ENCODE measurements at regions not wholly inside any gene's neighbourhood (a gene's known extent, or its start where the extent isn't known, plus 50 kb on each side); places are given as distances from the start of the nearest gene placed in this dataset.
"Not testable (repeated sequence)": the region's sequence is repeated elsewhere in the genome, so short reads cannot be mapped to it uniquely, and the experiment has no call there.

GRCh38 chr2:208757364-208757763 is 350.8 kb downstream of the PTH2R start:
- intact Hi-C loops (cut with micrococcal nuclease): no loop called here
- Mint-ChIP-seq H3K36me3 (no peaks in the 10 kb centered on the region), H3K4me1 (no peaks in the 10 kb centered on the region)

GRCh38 chr2:208773074-208773473 is 366.5 kb downstream of the PTH2R start:
- WGBS (ENCODE audit: insufficient coverage): no CpG with 5 or more reads among the region's 2 CpGs

More at GRCh38 chr2:208757364-208757763, 350.8 kb downstream of the PTH2R start:
- no peaks in the 10 kb centered on the region for H3K27me3 Mint-ChIP-seq (ENCODE audit: low read depth in 3 of 3)
- no peak overlapping the region for H3K4me3 Mint-ChIP-seq
- WGBS (ENCODE audit: insufficient coverage): 83% methylated on average over 1 of the region's 1 CpG
- Histone ChIP-seq H3K9me3 (replicated peaks in 1 of 2; ENCODE audit: control insufficient read depth in 1 of 2, insufficient read depth in 1 of 2, low read length in 2 of 2) (peaks cover under 1 to 3% of the 10 kb centered on the region in 2 donors), H2AFZ (ENCODE audit: insufficient read depth, low read depth, low read length, poor library complexity, severe bottlenecking) (no peak overlapping the region), H3K4me2 (replicated peaks; ENCODE audit: extremely low read depth, low read length, poor library complexity, severe bottlenecking) (no peak overlapping the region), H3K79me2 (ENCODE audit: insufficient read depth, low read length) (no peaks in the 10 kb centered on the region), H3K27me3 (ENCODE audit: control insufficient read depth in 2 of 2, insufficient read depth in 2 of 2, low read length in 2 of 2) (no peaks in the 10 kb centered on the region), H3K4me3 (replicated peaks in 1 of 3; ENCODE audit: low read depth in 2 of 3, low read length in 3 of 3) (no peak overlapping the region), H4K20me1 (ENCODE audit: insufficient read depth, low read length) (no peaks in the 10 kb centered on the region), H3K4me1 (ENCODE audit: control insufficient read depth in 1 of 2, insufficient read depth in 2 of 2, low read length in 2 of 2) (no peaks in the 10 kb centered on the region), H3K9ac (ENCODE audit: insufficient read depth, low read length, poor library complexity, severe bottlenecking) (no peak overlapping the region), H3K27ac (ENCODE audit: low read depth in 1 of 2, low read length in 2 of 2) (no peak overlapping the region), H3K36me3 (replicated peaks in 1 of 2; ENCODE audit: control insufficient read depth in 1 of 2, insufficient read depth in 2 of 2, low read length in 2 of 2) (no peaks in the 10 kb centered on the region)
- TF ChIP-seq, protein P1, sequence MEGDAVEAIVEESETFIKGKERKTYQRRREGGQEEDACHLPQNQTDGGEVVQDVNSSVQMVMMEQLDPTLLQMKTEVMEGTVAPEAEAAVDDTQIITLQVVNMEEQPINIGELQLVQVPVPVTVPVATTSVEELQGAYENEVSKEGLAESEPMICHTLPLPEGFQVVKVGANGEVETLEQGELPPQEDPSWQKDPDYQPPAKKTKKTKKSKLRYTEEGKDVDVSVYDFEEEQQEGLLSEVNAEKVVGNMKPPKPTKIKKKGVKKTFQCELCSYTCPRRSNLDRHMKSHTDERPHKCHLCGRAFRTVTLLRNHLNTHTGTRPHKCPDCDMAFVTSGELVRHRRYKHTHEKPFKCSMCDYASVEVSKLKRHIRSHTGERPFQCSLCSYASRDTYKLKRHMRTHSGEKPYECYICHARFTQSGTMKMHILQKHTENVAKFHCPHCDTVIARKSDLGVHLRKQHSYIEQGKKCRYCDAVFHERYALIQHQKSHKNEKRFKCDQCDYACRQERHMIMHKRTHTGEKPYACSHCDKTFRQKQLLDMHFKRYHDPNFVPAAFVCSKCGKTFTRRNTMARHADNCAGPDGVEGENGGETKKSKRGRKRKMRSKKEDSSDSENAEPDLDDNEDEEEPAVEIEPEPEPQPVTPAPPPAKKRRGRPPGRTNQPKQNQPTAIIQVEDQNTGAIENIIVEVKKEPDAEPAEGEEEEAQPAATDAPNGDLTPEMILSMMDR (IDR thresholded peaks at IDR 0.05): no peak
- H3K27ac Mint-ChIP-seq: no peak overlapping the region
- no peak for DNase-seq
- H3K9me3 Mint-ChIP-seq: peaks cover 3 to 14% (median 8%) of the 10 kb centered on the region in 7 donors

More at GRCh38 chr2:208773074-208773473, 366.5 kb downstream of the PTH2R start:
- H3K4me3 ChIP-seq (replicated peaks in 1 of 3; ENCODE audit: low read depth in 2 of 3, low read length in 3 of 3); H2AFZ ChIP-seq (ENCODE audit: insufficient read depth, low read depth, low read length, poor library complexity, severe bottlenecking); H3K79me2 ChIP-seq (ENCODE audit: insufficient read depth, low read length); H3K27ac ChIP-seq (ENCODE audit: low read depth in 1 of 2, low read length in 2 of 2); H4K20me1 ChIP-seq (ENCODE audit: insufficient read depth, low read length); H3K36me3 Mint-ChIP-seq; H3K27me3 ChIP-seq (ENCODE audit: control insufficient read depth in 2 of 2, insufficient read depth in 2 of 2, low read length in 2 of 2); H3K9ac ChIP-seq (ENCODE audit: insufficient read depth, low read length, poor library complexity, severe bottlenecking); H3K27ac Mint-ChIP-seq; H3K27me3 Mint-ChIP-seq (ENCODE audit: low read depth in 3 of 3); DNase-seq; H3K4me3 Mint-ChIP-seq; H3K9me3 Mint-ChIP-seq; H3K4me1 ChIP-seq (ENCODE audit: control insufficient read depth in 1 of 2, insufficient read depth in 2 of 2, low read length in 2 of 2); H3K9me3 ChIP-seq (replicated peaks in 1 of 2; ENCODE audit: control insufficient read depth in 1 of 2, insufficient read depth in 1 of 2, low read length in 2 of 2); H3K36me3 ChIP-seq (replicated peaks in 1 of 2; ENCODE audit: control insufficient read depth in 1 of 2, insufficient read depth in 2 of 2, low read length in 2 of 2); H3K4me2 ChIP-seq (replicated peaks; ENCODE audit: extremely low read depth, low read length, poor library complexity, severe bottlenecking); H3K4me1 Mint-ChIP-seq; intact Hi-C loops (cut with micrococcal nuclease): not testable (repeated sequence)
